Testis (tissue), 2 donors: ENCODE measurements at regions not wholly inside any gene's neighbourhood (a gene's known extent, or its start where the extent isn't known, plus 50 kb on each side); places are given as distances from the start of the nearest gene placed in this dataset.

Source experiments
- DNase-seq: peaks from one replicate; pipeline ENCODE4 v3.0.0-alpha.2; 2019
- H3K27ac ChIP-seq, 2 donors: fragments of 200-600 bp; sonication (generic); one replicate each; pipeline ENCODE4 v1.5.1; 2019
- H3K27me3 ChIP-seq: fragments of 200-600 bp; sonication (generic); one replicate; pipeline ENCODE4 v1.5.1; 2019
- H3K36me3 ChIP-seq: fragments of 200-600 bp; sonication (generic); one replicate; pipeline ENCODE4 v1.5.1; 2017; ENCODE audit warnings: low read depth; ENCODE audit errors: missing control alignments
- H3K4me1 ChIP-seq: fragments of 200-600 bp; sonication (generic); one replicate; pipeline ENCODE4 v1.5.1; 2019
- H3K4me3 ChIP-seq, 2 donors: fragments of 200-600 bp; sonication (generic); one replicate each; pipeline ENCODE4 v1.5.1; 2017 to 2019
- H3K9me3 ChIP-seq: fragments of 200-600 bp; sonication (generic); one replicate; pipeline ENCODE4 v1.5.1; 2017
- CTCF ChIP-seq, 3 experiments: fragments of 450-650 bp in 2 of 3; fragments of 200-600 bp in 1 of 3; sonication (generic) in 1 of 3; IDR thresholded peaks; one replicate each; pipeline ENCODE4 v1.5.1; 2016 to 2019; ENCODE audit warnings: antibody characterized with exemption in 3 of 3, mild to moderate bottlenecking in 2 of 3, moderate library complexity in 1 of 3
- POLR2A ChIP-seq: fragments of 450-650 bp; IDR thresholded peaks from one replicate; pipeline ENCODE4 v1.6.1; 2017; ENCODE audit warnings: antibody characterized with exemption, mild to moderate bottlenecking, moderate library complexity
- WGBS, 2 donors: methylation state at CpG; one replicate each; pipeline ENCODE4 v1.1.5; 2018; 5-methylcytosine and 5-hydroxymethylcytosine counted together
- intact Hi-C: fragments of 100-400 bp; cut with DNase I; formaldehyde crosslinking; loops from one replicate; pipeline ENCODE4 v1.15.1; 2023; ENCODE audit warnings: low total_unique reads

GRCh38 chr4:123980736-123981300 lies 584.2 kb downstream of the SPRY1 start:
- no peaks in the 10 kb centered on the region for H3K4me1 ChIP-seq
- no peaks in the 10 kb centered on the region for H3K27me3 ChIP-seq
- DNase-seq = no peak
- no peak for TF ChIP-seq CTCF (IDR thresholded peaks at IDR 0.05)
- no peak for TF ChIP-seq POLR2A
- intact Hi-C loops = no loop called here
- H3K27ac ChIP-seq = no peak overlapping the region
- no peaks in the 10 kb centered on the region for H3K9me3 ChIP-seq
- WGBS, 2 donors = 51 to 63% methylated on average over 2 of the region's 2 CpGs
- H3K36me3 ChIP-seq = no peaks in the 10 kb centered on the region
- no peak overlapping the region for H3K4me3 ChIP-seq

GRCh38 chr4:123984886-123985285 lies 588.3 kb downstream of the SPRY1 start:
- no peak for TF ChIP-seq POLR2A
- TF ChIP-seq CTCF (IDR thresholded peaks at IDR 0.05) = no peak
- intact Hi-C loops = no loop called here
- Histone ChIP-seq H3K4me1 (no peaks in the 10 kb centered on the region), H3K4me3 (no peak overlapping the region), H3K27ac (no peak overlapping the region), H3K36me3 (no peaks in the 10 kb centered on the region), H3K9me3 (no peaks in the 10 kb centered on the region), H3K27me3 (no peaks in the 10 kb centered on the region)
- 72 to 78% methylated on average over 3 of the region's 3 CpGs for WGBS, 2 donors
- no peak for DNase-seq

GRCh38 chr4:123986268-123986798 lies 589.7 kb downstream of the SPRY1 start:
- intact Hi-C loops = no loop called here
- 46 to 49% methylated on average over 2 of the region's 2 CpGs for WGBS, 2 donors
- H3K4me3 ChIP-seq = no peak overlapping the region
- no peaks in the 10 kb centered on the region for H3K9me3 ChIP-seq
- peak; percentile 54 for DNase-seq
- H3K36me3 ChIP-seq = no peaks in the 10 kb centered on the region
- H3K27ac ChIP-seq = peak overlapping the region in 1 of 2 donors; percentile 59
- H3K27me3 ChIP-seq = no peaks in the 10 kb centered on the region
- no peak for TF ChIP-seq POLR2A
- no peak for TF ChIP-seq CTCF (IDR thresholded peaks at IDR 0.05)
- no peaks in the 10 kb centered on the region for H3K4me1 ChIP-seq

DNA sequence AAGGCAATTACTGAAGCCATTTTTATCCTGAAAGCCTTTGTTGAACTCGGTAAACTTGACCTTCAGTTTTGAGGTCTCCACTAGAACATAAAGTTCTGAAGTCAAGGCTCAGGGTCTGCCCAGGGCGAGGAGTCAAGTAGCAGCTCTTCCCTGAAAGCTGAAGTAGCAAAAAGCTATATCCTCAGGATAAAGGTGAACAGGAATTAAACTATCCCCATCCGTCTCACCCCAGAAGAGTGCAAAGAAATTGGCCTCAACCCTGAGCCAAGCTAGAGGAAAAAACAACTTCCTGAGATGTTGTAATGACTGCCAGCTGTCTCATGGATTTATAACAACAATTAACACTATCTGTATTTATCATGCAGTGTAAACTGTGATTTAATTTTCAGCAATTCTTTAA lies 590.8 kb downstream of the SPRY1 start:
- no peak for TF ChIP-seq CTCF (IDR thresholded peaks at IDR 0.05)
- TF ChIP-seq POLR2A = no peak
- Histone ChIP-seq H3K36me3 (no peaks in the 10 kb centered on the region), H3K4me1 (no peaks in the 10 kb centered on the region), H3K27ac (peak overlapping the region in 1 of 2 donors; percentile 3), H3K9me3 (no peaks in the 10 kb centered on the region), H3K27me3 (no peaks in the 10 kb centered on the region), H3K4me3 (no peak overlapping the region)
- DNase-seq = no peak
- intact Hi-C loops = no loop called here
- 52 to 59% methylated on average over 3 of the region's 3 CpGs for WGBS, 2 donors

- intact Hi-C loops = no loop called here
- Histone ChIP-seq H3K9me3 (no peaks in the 10 kb centered on the region), H3K4me3 (no peak overlapping the region), H3K4me1 (no peaks in the 10 kb centered on the region), H3K27ac (no peak overlapping the region), H3K36me3 (no peaks in the 10 kb centered on the region), H3K27me3 (no peaks in the 10 kb centered on the region)
- DNase-seq = no peak
- WGBS, 2 donors = 69 to 84% methylated on average over 2 of the region's 2 CpGs
- TF ChIP-seq POLR2A (no peak), CTCF (IDR thresholded peaks at IDR 0.05) (no peak)
Measured at GRCh38 chr4:123990310-123990870, 593.8 kb downstream of the SPRY1 start.
